ENCODE measurements at regions not wholly inside any gene's neighbourhood (a gene's known extent, or its start where the extent isn't known, plus 50 kb on each side); places are given as distances from the start of the nearest gene placed in this dataset.

GRCh38 chr5:37899037-37899436 is 59.2 kb upstream of the GDNF start:
- TF ChIP-seq EZH2 (IDR thresholded peaks at IDR 0.05; ENCODE audit: borderline replicate concordance, low read length) = no peak
- TF ChIP-seq, protein P1, sequence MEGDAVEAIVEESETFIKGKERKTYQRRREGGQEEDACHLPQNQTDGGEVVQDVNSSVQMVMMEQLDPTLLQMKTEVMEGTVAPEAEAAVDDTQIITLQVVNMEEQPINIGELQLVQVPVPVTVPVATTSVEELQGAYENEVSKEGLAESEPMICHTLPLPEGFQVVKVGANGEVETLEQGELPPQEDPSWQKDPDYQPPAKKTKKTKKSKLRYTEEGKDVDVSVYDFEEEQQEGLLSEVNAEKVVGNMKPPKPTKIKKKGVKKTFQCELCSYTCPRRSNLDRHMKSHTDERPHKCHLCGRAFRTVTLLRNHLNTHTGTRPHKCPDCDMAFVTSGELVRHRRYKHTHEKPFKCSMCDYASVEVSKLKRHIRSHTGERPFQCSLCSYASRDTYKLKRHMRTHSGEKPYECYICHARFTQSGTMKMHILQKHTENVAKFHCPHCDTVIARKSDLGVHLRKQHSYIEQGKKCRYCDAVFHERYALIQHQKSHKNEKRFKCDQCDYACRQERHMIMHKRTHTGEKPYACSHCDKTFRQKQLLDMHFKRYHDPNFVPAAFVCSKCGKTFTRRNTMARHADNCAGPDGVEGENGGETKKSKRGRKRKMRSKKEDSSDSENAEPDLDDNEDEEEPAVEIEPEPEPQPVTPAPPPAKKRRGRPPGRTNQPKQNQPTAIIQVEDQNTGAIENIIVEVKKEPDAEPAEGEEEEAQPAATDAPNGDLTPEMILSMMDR (IDR thresholded peaks at IDR 0.05; ENCODE audit: low read length) = no peak
